GM23338 (cell line): ENCODE measurements at regions not wholly inside any gene's neighbourhood (a gene's known extent, or its start where the extent isn't known, plus 50 kb on each side); places are given as distances from the start of the nearest gene placed in this dataset.

Source experiments
- ATAC-seq: fragments of 200-7000 bp; cut with Tn5 transposase; 3 replicates; pipeline ENCODE4 v1.9.1; 2020
- DNase-seq: peaks from one replicate; pipeline ENCODE4 v3.0.0-alpha.2; 2015; ENCODE audit warnings: low spot score
- H2AFZ ChIP-seq: fragments of 200-600 bp; sonication (generic); 2 replicates; pipeline ENCODE4 v1.8.0; 2016; ENCODE audit warnings: antibody characterized with exemption, mild to moderate bottlenecking, moderate library complexity
- H3F3A ChIP-seq: fragments of 200-600 bp; sonication (generic); replicated peaks from 2 replicates; pipeline ENCODE4 v1.8.0; 2017; ENCODE audit warnings: antibody characterized with exemption, mixed run types, low read depth
- H3K27ac ChIP-seq: fragments of 200-600 bp; sonication (generic); 2 replicates; pipeline ENCODE4 v1.6.1; 2016; ENCODE audit warnings: low read depth
- H3K27me3 ChIP-seq: fragments of 200-600 bp; sonication (generic); 2 replicates; pipeline ENCODE4 v1.8.0; 2016; ENCODE audit warnings: mild to moderate bottlenecking, mixed run types, moderate library complexity; ENCODE audit not compliant: insufficient read depth
- H3K36me3 ChIP-seq: fragments of 200-600 bp; sonication (generic); 2 replicates; pipeline ENCODE4 v1.8.0; 2016; ENCODE audit warnings: mild to moderate bottlenecking; ENCODE audit not compliant: insufficient read depth
- H3K4me1 ChIP-seq: fragments of 200-600 bp; sonication (generic); 2 replicates; pipeline ENCODE4 v1.8.0; 2016; ENCODE audit warnings: mild to moderate bottlenecking, moderate library complexity; ENCODE audit not compliant: insufficient read depth
- H3K4me2 ChIP-seq: fragments of 200-600 bp; sonication (generic); 2 replicates; pipeline ENCODE4 v1.7.1; 2017; ENCODE audit warnings: mixed run types
- H3K4me3 ChIP-seq: fragments of 200-600 bp; sonication (generic); 2 replicates; pipeline ENCODE4 v1.6.1; 2016; ENCODE audit warnings: mixed run types
- H3K79me2 ChIP-seq: fragments of 200-600 bp; sonication (generic); replicated peaks from 2 replicates; pipeline ENCODE4 v1.8.0; 2017; ENCODE audit warnings: mild to moderate bottlenecking; ENCODE audit not compliant: insufficient read depth
- H3K9me2 ChIP-seq: fragments of 200-600 bp; sonication (generic); 2 replicates; pipeline ENCODE4 v1.8.0; 2017; ENCODE audit not compliant: insufficient read depth
- H4K20me1 ChIP-seq: fragments of 200-600 bp; sonication (generic); replicated peaks from 2 replicates; pipeline ENCODE4 v1.8.0; 2017; ENCODE audit warnings: mild to moderate bottlenecking; ENCODE audit not compliant: insufficient read depth
- H3K27ac Mint-ChIP-seq: 2 replicates; pipeline ENCODE4 v1.8.0; 2020; ENCODE audit warnings: inconsistent platforms, mild to moderate bottlenecking, moderate library complexity, mixed read lengths
- H3K27me3 Mint-ChIP-seq: 3 replicates; pipeline ENCODE4 v1.8.0; 2022; ENCODE audit warnings: low read depth, mild to moderate bottlenecking, moderate library complexity, mixed read lengths, inconsistent platforms; ENCODE audit not compliant: insufficient read depth, poor library complexity
- H3K36me3 Mint-ChIP-seq: 3 replicates; pipeline ENCODE4 v1.8.0; 2021; ENCODE audit warnings: low read depth, mild to moderate bottlenecking, inconsistent platforms, moderate library complexity, mixed read lengths
- H3K4me1 Mint-ChIP-seq: 3 replicates; pipeline ENCODE4 v1.8.0; 2020; ENCODE audit warnings: mild to moderate bottlenecking, inconsistent platforms, mixed read lengths
- H3K4me3 Mint-ChIP-seq: 3 replicates; pipeline ENCODE4 v1.8.0; 2021; ENCODE audit warnings: moderate library complexity, mild to moderate bottlenecking, inconsistent platforms, mixed read lengths
- H3K9me3 Mint-ChIP-seq: 3 replicates; pipeline ENCODE4 v1.8.0; 2020; ENCODE audit warnings: moderate library complexity, mild to moderate bottlenecking, inconsistent platforms, mixed read lengths
- CREB1 ChIP-seq: fragments of 250-450 bp; sonication (Bioruptor Pico); IDR thresholded peaks from 2 replicates; pipeline ENCODE4 v1.5.0; 2020; ENCODE audit warnings: low read depth, mild to moderate bottlenecking, moderate library complexity
- CTCF ChIP-seq, 2 experiments: fragments of 200-600 bp in 1 of 2; sonication (generic) in 1 of 2; conservative IDR thresholded peaks; 2 replicates each; pipeline versions ENCODE4 v1.5.1 to v1.6.1; 2016 to 2017; ENCODE audit warnings: antibody characterized with exemption in 2 of 2, low read depth in 2 of 2, mild to moderate bottlenecking in 2 of 2, moderate library complexity in 1 of 2
- EZH2 ChIP-seq: fragments of 200-600 bp; sonication (generic); IDR thresholded peaks from one replicate; pipeline ENCODE4 v1.8.0; 2017; ENCODE audit warnings: antibody characterized with exemption, mild to moderate bottlenecking, low read depth; ENCODE audit not compliant: unreplicated experiment
- EZH2phosphoT487 ChIP-seq: fragments of 200-600 bp; sonication (generic); IDR thresholded peaks from one replicate; pipeline ENCODE4 v1.8.1; 2018; ENCODE audit warnings: antibody characterized with exemption; ENCODE audit not compliant: unreplicated experiment
- REST ChIP-seq: IDR thresholded peaks from one replicate; pipeline ENCODE4 v1.6.1; 2018; ENCODE audit warnings: antibody characterized with exemption; ENCODE audit not compliant: unreplicated experiment
- STAT1 ChIP-seq: IDR thresholded peaks from one replicate; pipeline ENCODE4 v1.6.1; 2016; ENCODE audit warnings: antibody characterized with exemption; ENCODE audit not compliant: unreplicated experiment
- ZNF114 ChIP-seq: fragments of 250-450 bp; sonication (Bioruptor Pico); IDR thresholded peaks from 2 replicates; pipeline ENCODE4 v1.5.0; 2020; ENCODE audit warnings: mild to moderate bottlenecking, moderate library complexity
- ZNF331 ChIP-seq: fragments of 250-450 bp; sonication (Bioruptor Pico); IDR thresholded peaks from 2 replicates; pipeline ENCODE4 v1.5.0; 2020; ENCODE audit warnings: low read depth, mild to moderate bottlenecking, moderate library complexity
- ZNF462 ChIP-seq: fragments of 250-450 bp; sonication (Bioruptor Pico); IDR thresholded peaks from 2 replicates; pipeline ENCODE4 v1.5.0; 2020; ENCODE audit warnings: mild to moderate bottlenecking, moderate library complexity

GRCh38 chr14:29102266-29102665, 335.7 kb downstream of the FOXG1 start:
- Histone ChIP-seq H3K9me2 (no peaks in the 10 kb centered on the region), H3K27ac (no peak overlapping the region), H3K79me2 (no peaks in the 10 kb centered on the region), H3K4me1 (no peaks in the 10 kb centered on the region), H3K4me3 (no peak overlapping the region), H4K20me1 (no peaks in the 10 kb centered on the region), H3K36me3 (no peaks in the 10 kb centered on the region), H2AFZ (no peak overlapping the region), H3F3A (no peaks in the 10 kb centered on the region), H3K27me3 (no peaks in the 10 kb centered on the region), H3K4me2 (no peak overlapping the region)
- Mint-ChIP-seq H3K4me3 (no peak overlapping the region), H3K9me3 (no peaks in the 10 kb centered on the region), H3K4me1 (peaks cover 2% of the 10 kb centered on the region; the same call in 2 of the 3 replicates), H3K27ac (no peak overlapping the region), H3K36me3 (no peaks in the 10 kb centered on the region), H3K27me3 (no peaks in the 10 kb centered on the region)
- ATAC-seq (no peak), DNase-seq (no peak)
- TF ChIP-seq EZH2phosphoT487 (no peak), ZNF462 (CRISPR knock-in tag) (no peak), ZNF331 (CRISPR knock-in tag) (no peak), ZNF114 (CRISPR knock-in tag) (no peak), CTCF (conservative IDR thresholded peaks at IDR 0.05; ENCODE audit: low read depth in 2 of 2) (no peak), CREB1 (no peak), REST (no peak), EZH2 (no peak), STAT1 (no peak)
